Kidney epithelial cell (primary cell): ENCODE measurements at regions not wholly inside any gene's neighbourhood (a gene's known extent, or its start where the extent isn't known, plus 50 kb on each side); places are given as distances from the start of the nearest gene placed in this dataset.

Experiments
- DNase-seq: peaks from one replicate; pipeline ENCODE4 v3.0.0-alpha.2; 2010; ENCODE audit warnings: low read depth
- H3K27me3 ChIP-seq: 2 replicates; pipeline ENCODE4 v1.6.0; 2011; ENCODE audit warnings: low read length; ENCODE audit not compliant: control insufficient read depth, insufficient read depth
- H3K36me3 ChIP-seq: 2 replicates; pipeline ENCODE4 v1.5.1; 2011; ENCODE audit warnings: low read length; ENCODE audit not compliant: control insufficient read depth, insufficient read depth
- H3K4me3 ChIP-seq: 2 replicates; pipeline ENCODE4 v1.5.1; 2011; ENCODE audit warnings: low read depth, mild to moderate bottlenecking, control low read depth, low read length
- TF ChIP-seq, protein P1 (sequence below): IDR thresholded peaks from 2 replicates; pipeline ENCODE4 v1.5.1; 2011; ENCODE audit warnings: mild to moderate bottlenecking, moderate library complexity, low read length, control low read depth, inconsistent platforms; ENCODE audit not compliant: insufficient read depth, poor library complexity, severe bottlenecking

DNA sequence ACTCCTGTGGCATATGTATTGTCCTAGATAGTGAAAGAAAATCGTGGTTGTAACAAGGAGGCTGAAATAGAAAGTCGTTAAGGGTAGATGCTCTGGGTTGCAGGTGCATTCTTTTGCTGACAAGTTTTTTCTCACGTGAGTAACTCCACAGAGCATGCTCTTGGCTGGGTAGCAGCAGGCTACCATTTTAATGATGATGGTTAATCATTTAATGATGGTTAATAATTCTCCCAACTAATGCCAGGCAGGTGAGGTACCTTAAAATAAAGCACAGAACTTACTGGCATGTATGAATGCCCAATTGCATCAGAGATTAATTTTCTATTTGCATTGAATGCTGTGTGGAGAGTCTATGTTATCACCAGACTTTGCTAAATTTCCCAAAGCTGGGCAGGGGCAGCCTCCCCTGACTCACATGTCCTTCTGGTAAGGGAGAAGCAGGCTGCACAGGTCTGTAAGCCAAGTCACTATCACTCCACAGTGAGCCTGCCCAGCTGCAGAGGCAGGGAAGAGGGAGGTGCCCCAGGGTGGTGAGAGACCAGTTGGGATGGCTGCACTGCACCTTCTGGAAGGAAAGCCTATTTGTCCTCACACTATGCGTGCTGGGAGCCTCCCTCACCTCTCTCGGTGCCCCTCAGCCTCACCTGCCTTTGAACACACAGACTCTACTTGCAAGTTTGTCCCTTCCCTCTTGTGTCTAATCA is 287.0 kb upstream of the IGFBP3 start:
- TF ChIP-seq, protein P1, sequence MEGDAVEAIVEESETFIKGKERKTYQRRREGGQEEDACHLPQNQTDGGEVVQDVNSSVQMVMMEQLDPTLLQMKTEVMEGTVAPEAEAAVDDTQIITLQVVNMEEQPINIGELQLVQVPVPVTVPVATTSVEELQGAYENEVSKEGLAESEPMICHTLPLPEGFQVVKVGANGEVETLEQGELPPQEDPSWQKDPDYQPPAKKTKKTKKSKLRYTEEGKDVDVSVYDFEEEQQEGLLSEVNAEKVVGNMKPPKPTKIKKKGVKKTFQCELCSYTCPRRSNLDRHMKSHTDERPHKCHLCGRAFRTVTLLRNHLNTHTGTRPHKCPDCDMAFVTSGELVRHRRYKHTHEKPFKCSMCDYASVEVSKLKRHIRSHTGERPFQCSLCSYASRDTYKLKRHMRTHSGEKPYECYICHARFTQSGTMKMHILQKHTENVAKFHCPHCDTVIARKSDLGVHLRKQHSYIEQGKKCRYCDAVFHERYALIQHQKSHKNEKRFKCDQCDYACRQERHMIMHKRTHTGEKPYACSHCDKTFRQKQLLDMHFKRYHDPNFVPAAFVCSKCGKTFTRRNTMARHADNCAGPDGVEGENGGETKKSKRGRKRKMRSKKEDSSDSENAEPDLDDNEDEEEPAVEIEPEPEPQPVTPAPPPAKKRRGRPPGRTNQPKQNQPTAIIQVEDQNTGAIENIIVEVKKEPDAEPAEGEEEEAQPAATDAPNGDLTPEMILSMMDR = no peak
- Histone ChIP-seq H3K36me3 (no peaks in the 10 kb centered on the region), H3K4me3 (no peak overlapping the region), H3K27me3 (no peaks in the 10 kb centered on the region)
- no peak for DNase-seq

DNA sequence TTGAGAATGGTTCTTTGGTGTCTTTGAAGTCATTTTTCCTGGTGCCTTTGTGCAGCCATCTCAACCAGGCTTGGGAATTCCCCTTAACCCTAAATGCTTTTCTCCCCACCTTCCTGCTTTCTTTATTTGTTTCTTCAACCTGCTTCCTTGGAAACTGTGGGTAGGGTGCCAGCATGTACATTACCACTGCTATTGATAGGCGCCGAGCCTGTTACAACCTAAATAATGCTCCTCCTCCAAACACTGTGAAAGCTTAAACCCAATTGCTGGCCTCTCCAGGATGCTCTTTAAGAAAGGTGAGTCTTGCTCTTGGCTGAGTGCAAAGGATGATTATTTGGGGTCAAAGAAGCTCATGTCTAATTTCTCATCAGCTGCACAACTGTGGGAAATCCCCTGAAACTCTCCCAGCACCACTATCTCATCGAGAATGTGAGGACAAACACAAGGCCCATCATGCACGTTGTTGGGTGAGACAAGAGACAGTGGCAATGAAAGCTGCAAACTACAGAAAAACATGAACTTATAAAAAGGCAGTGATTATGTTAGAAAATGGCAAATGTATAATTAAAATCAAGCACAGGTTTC is 285.5 kb upstream of the IGFBP3 start:
- TF ChIP-seq, protein P1 = no peak
- Histone ChIP-seq H3K27me3 (no peaks in the 10 kb centered on the region), H3K4me3 (no peak overlapping the region), H3K36me3 (no peaks in the 10 kb centered on the region)
- DNase-seq = no peak

DNA sequence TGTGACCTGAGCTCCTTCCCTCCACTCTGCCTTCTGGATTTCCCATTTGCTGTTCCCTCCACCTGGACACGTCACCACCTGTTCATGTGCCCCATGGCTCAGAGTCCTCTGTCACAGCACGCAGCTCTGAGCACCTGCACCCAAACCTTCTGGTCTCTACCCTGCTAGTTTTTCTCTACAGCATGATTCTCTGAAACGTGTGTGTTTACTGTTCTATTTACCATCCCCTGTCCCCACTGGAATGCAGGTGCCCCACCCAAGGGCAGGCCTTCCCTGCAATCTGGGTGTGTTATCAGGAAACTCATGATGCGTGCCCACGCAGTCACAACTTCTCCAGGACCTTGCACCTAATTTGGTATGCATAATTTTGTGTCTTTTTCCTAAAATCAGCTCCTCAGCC is 284.4 kb upstream of the IGFBP3 start:
- Histone ChIP-seq H3K36me3 (no peaks in the 10 kb centered on the region), H3K4me3 (no peak overlapping the region), H3K27me3 (no peaks in the 10 kb centered on the region)
- no peak for DNase-seq
- TF ChIP-seq, protein P1 = no peak

DNA sequence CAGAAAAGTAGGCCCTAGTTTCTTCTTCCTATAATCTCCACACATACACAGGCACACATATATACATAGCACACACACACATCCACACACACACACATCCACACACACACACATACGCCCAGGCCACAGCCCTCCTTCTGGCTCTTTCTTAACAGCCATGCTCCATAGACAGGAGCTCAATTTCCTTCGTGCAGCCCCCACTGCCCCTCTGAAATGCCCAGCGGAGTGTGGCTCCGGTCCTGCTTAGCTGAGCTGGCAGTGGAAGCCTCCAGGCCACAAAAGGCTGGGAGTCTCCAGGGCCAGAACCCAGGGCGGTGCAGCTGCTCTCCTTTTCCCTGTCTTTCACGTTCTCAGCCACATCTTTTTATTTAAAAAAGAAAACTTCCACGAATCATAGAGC is 282.9 kb upstream of the IGFBP3 start:
- TF ChIP-seq, protein P1 = no peak

DNA sequence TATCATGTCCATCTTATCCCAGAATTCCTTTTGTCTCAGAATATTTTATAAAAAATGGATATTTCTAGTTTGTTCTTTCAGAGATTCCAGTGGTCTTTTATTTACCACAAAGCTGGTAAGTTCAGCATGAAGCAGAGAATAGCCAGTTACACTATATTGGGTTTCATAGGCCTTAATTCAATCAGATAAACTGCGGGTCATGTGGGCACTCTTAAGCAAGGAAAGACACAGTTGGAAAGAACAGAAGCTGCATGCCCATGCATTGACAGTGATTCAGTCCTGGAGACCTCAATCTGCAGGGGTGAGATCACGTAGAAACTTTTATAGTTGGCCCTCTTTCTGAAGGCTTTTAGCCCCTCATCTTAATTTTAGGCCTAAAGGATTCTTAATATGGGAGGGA is 281.3 kb upstream of the IGFBP3 start:
- Histone ChIP-seq H3K4me3 (no peak overlapping the region), H3K36me3 (no peaks in the 10 kb centered on the region), H3K27me3 (no peaks in the 10 kb centered on the region)
- DNase-seq = no peak
- TF ChIP-seq, protein P1 = no peak

More for the DNA sequence above, 282.9 kb upstream of the IGFBP3 start:
- DNase-seq = no peak
- Histone ChIP-seq H3K36me3 (no peaks in the 10 kb centered on the region), H3K4me3 (no peak overlapping the region), H3K27me3 (no peaks in the 10 kb centered on the region)

DNA sequence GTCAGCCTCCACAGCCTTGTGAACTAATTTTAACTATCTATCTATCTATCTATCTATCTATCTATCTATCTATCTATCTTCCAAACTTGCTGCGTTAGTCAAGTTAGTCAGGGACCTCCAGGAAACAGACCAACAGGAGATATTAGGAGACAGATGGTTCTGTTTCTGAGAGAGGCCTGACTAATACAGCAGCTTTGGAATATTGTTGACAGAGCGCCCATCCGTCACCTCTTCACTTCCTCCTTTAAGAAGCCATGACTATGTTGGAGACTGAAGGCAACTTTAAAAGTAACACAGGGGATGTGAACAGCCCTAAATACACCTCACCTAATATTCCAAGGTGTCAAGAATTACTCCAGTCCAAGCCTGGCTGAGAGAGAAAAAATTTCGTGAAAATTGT is 280.9 kb upstream of the IGFBP3 start:
- TF ChIP-seq, protein P1 = no peak
- no peaks in the 10 kb centered on the region for H3K27me3 ChIP-seq
- H3K4me3 ChIP-seq = no peak overlapping the region
- DNase-seq = no peak
- H3K36me3 ChIP-seq = no peaks in the 10 kb centered on the region
